Transverse colon (tissue), 4 donors: ENCODE measurements at regions not wholly inside any gene's neighbourhood (a gene's known extent, or its start where the extent isn't known, plus 50 kb on each side); places are given as distances from the start of the nearest gene placed in this dataset.

ENCODE experiments used
- DNase-seq: peaks from one replicate; pipeline ENCODE4 v3.0.0-alpha.2; 2019
- H3K27ac ChIP-seq, 4 donors: fragments of 200-600 bp; sonication (generic); 2 replicates each; pipeline ENCODE4 v1.5.1; 2016 to 2018; ENCODE audit warnings: inconsistent platforms in 4 of 4
- H3K27me3 ChIP-seq: fragments of 200-600 bp; sonication (generic); 2 replicates; pipeline ENCODE4 v1.5.1; 2017; ENCODE audit warnings: inconsistent platforms
- H3K36me3 ChIP-seq, 4 donors: fragments of 200-600 bp; sonication (generic); 2 replicates each; pipeline ENCODE4 v1.5.1; 2017 to 2019; ENCODE audit warnings: inconsistent platforms in 4 of 4
- H3K4me1 ChIP-seq, 4 donors: fragments of 200-600 bp; sonication (generic); 2 replicates each; pipeline ENCODE4 v1.5.1; 2017 to 2020; ENCODE audit warnings: inconsistent platforms in 4 of 4
- H3K4me3 ChIP-seq, 4 donors: fragments of 200-600 bp; sonication (generic); 1 replicate in 1 of 4; 2 replicates in 3 of 4; pipeline versions ENCODE4 v1.5.1 to v1.6.1; 2017 to 2019; ENCODE audit warnings: inconsistent platforms in 4 of 4
- H3K9me3 ChIP-seq, 2 donors: fragments of 200-600 bp; sonication (generic); 2 replicates each; pipeline ENCODE4 v1.5.1; 2017 to 2019; ENCODE audit warnings: inconsistent platforms in 2 of 2
- CTCF ChIP-seq, 5 experiments: fragments of 200-600 bp in 3 of 5; fragments of 450-650 bp in 2 of 5; sonication (generic) in 3 of 5; IDR thresholded peaks; 1 replicate in 2 of 5; 2 replicates in 3 of 5; pipeline ENCODE4 v1.5.1; 2016 to 2017; ENCODE audit warnings: antibody characterized with exemption in 5 of 5, inconsistent platforms in 3 of 5, mild to moderate bottlenecking in 2 of 5, moderate library complexity in 1 of 5
- EP300 ChIP-seq: sonication (generic); formaldehyde crosslinking; IDR thresholded peaks from one replicate; pipeline ENCODE4 v1.6.1; 2017; ENCODE audit warnings: antibody characterized with exemption, low read depth
- POLR2A ChIP-seq: fragments of 450-650 bp; IDR thresholded peaks from one replicate; pipeline ENCODE4 v1.6.1; 2016; ENCODE audit warnings: antibody characterized with exemption, mild to moderate bottlenecking, moderate library complexity
- POLR2AphosphoS5 ChIP-seq, 3 donors: sonication (generic); formaldehyde crosslinking; IDR thresholded peaks; one replicate each; pipeline ENCODE4 v1.6.1; 2016; ENCODE audit warnings: antibody characterized with exemption in 3 of 3
- WGBS, 2 donors: methylation state at CpG; one replicate each; pipeline ENCODE4 v1.1.5; 2018; ENCODE audit warnings: low coverage in 1 of 2; 5-methylcytosine and 5-hydroxymethylcytosine counted together
- in situ Hi-C, 4 donors: fragments of 200-750 bp; cut with MboI; loops; one replicate each; pipeline versions ENCODE4 v1.15.0 to v1.15.1; 2017; ENCODE audit warnings: low sequenced_read_pairs in 3 of 4, low pct_ligation_motif_present in 1 of 4, low pct_unique_long_range_greater_than_20kb in 1 of 4
- intact Hi-C: fragments of 100-400 bp; cut with DNase I; formaldehyde crosslinking; loops from one replicate; pipeline ENCODE4 v1.15.1; 2023; ENCODE audit warnings: low total_unique reads

- H3K9me3 ChIP-seq, result no peaks in the 10 kb centered on the region
- H3K27ac ChIP-seq, result no peak overlapping the region
- in situ Hi-C loops, result no loop called here
- no peak for DNase-seq
- no peaks in the 10 kb centered on the region for H3K27me3 ChIP-seq
- TF ChIP-seq POLR2AphosphoS5 (IDR thresholded peaks at IDR 0.05), result no peak
- TF ChIP-seq POLR2A, result no peak
- no peak for TF ChIP-seq CTCF (IDR thresholded peaks at IDR 0.05)
- TF ChIP-seq EP300, result no peak
- no peaks in the 10 kb centered on the region for H3K36me3 ChIP-seq
- no peak overlapping the region for H3K4me3 ChIP-seq
- 54 to 58% methylated on average over 6 of the region's 6 CpGs for whole genome bisulfite sequencing, 2 donors
- peaks cover 0 to 3% (median 0%) of the 10 kb centered on the region in 4 donors for H3K4me1 ChIP-seq
- intact Hi-C loops, result no loop called here
These were observed 72.1 kb upstream of the MAGI1 start for GRCh38 chr3:66110840-66111239.

DNA sequence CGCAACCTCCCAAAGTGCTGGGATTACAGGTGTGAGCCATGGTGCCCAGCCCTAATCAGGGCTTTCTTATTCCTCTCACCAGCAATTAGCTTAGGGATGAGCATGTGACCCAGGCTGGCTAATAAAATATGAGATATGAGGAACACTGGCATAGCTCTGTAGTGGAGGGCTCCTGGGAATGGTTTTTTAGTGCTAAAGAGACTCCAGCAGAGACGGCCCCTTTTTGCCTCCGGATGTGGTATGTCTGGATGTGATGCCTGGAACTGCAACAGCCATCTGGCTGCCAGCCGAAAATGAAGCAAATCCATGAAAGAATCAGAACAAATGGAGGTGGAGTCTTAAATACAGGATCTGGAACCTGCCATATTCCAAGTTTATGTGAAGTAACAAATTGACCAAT is 69.1 kb upstream of the MAGI1 start:
- intact Hi-C loops, result no loop called here
- H3K4me1 ChIP-seq, result no peaks in the 10 kb centered on the region
- no peaks in the 10 kb centered on the region for H3K36me3 ChIP-seq
- H3K4me3 ChIP-seq, result no peak overlapping the region
- H3K27ac ChIP-seq, result no peak overlapping the region
- no peak for DNase-seq
- no peaks in the 10 kb centered on the region for H3K9me3 ChIP-seq
- in situ Hi-C loops, result no loop called here
- no peaks in the 10 kb centered on the region for H3K27me3 ChIP-seq
- WGBS, 2 donors, result 80 to 90% methylated on average over 2 to 4 of the region's 4 CpGs
- no peak for TF ChIP-seq EP300
- no peak for TF ChIP-seq POLR2AphosphoS5 (IDR thresholded peaks at IDR 0.05)
- TF ChIP-seq CTCF (IDR thresholded peaks at IDR 0.05), result no peak
- no peak for TF ChIP-seq POLR2A

DNA sequence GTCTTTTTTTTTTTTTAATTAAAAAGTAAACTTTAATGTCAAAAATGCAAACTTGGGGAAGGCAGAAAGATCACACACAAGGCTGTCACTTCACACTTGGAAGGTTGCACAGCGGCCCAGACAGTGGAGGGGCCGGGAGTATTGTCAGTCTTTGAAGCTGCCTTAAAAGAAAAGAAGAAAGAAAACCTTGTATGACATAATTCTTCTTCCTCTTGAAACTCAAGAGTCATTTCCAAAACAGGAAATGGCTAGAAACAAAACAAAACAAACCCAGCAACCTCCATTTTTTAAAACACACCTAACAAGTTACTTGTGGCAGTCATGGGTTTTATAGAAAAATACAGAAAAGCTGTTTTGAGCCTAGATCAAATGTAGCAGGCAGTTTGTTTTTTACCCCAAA is 68.1 kb upstream of the MAGI1 start:
- Histone ChIP-seq H3K9me3 (no peaks in the 10 kb centered on the region), H3K4me3 (no peak overlapping the region), H3K36me3 (no peaks in the 10 kb centered on the region), H3K4me1 (no peaks in the 10 kb centered on the region), H3K27me3 (no peaks in the 10 kb centered on the region), H3K27ac (no peak overlapping the region)
- no peak for DNase-seq
- intact Hi-C loops (no loop called here), in situ Hi-C loops (no loop called here)
- WGBS, 2 donors, result 72 to 77% methylated on average over 2 of the region's 2 CpGs
- TF ChIP-seq EP300 (no peak), POLR2A (no peak), CTCF (IDR thresholded peaks at IDR 0.05) (no peak), POLR2AphosphoS5 (IDR thresholded peaks at IDR 0.05) (no peak)

GRCh38 chr3:66104535-66104934 is 65.8 kb upstream of the MAGI1 start:
- H3K4me3 ChIP-seq, result no peak overlapping the region
- no peak overlapping the region for H3K27ac ChIP-seq
- no peak for DNase-seq
- H3K36me3 ChIP-seq, result no peaks in the 10 kb centered on the region
- H3K4me1 ChIP-seq, result no peaks in the 10 kb centered on the region
- TF ChIP-seq CTCF (IDR thresholded peaks at IDR 0.05) (no peak), POLR2AphosphoS5 (IDR thresholded peaks at IDR 0.05) (no peak), POLR2A (no peak), EP300 (no peak)
- no peaks in the 10 kb centered on the region for H3K9me3 ChIP-seq
- no peaks in the 10 kb centered on the region for H3K27me3 ChIP-seq
- intact Hi-C loops, result no loop called here
- in situ Hi-C loops, result no loop called here
